CD1c-positive myeloid dendritic cell (primary cell): ENCODE measurements at regions not wholly inside any gene's neighbourhood (a gene's known extent, or its start where the extent isn't known, plus 50 kb on each side); places are given as distances from the start of the nearest gene placed in this dataset.

Experiments
- DNase-seq: peaks from one replicate; pipeline ENCODE4 v3.0.0-alpha.2; 2016; ENCODE audit errors: extremely low spot score

DNA sequence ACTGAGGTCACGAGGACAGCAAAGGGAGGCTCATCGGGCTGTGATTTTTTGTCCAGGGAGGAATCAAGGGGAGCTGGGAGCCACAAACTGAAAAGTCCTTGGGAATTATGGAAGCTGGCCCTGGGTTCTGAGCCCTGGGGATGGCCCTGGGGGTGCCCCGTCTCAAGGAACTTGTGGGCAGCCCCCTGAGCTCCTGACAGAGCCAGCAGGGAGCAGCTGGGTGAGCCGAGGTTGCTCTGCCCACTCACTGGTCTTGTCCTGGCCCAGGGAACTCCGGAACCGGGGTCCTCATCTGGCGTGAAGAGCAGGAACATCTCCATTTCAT, 61.3 kb upstream of the HDAC4 start:
- no peak for DNase-seq

DNA sequence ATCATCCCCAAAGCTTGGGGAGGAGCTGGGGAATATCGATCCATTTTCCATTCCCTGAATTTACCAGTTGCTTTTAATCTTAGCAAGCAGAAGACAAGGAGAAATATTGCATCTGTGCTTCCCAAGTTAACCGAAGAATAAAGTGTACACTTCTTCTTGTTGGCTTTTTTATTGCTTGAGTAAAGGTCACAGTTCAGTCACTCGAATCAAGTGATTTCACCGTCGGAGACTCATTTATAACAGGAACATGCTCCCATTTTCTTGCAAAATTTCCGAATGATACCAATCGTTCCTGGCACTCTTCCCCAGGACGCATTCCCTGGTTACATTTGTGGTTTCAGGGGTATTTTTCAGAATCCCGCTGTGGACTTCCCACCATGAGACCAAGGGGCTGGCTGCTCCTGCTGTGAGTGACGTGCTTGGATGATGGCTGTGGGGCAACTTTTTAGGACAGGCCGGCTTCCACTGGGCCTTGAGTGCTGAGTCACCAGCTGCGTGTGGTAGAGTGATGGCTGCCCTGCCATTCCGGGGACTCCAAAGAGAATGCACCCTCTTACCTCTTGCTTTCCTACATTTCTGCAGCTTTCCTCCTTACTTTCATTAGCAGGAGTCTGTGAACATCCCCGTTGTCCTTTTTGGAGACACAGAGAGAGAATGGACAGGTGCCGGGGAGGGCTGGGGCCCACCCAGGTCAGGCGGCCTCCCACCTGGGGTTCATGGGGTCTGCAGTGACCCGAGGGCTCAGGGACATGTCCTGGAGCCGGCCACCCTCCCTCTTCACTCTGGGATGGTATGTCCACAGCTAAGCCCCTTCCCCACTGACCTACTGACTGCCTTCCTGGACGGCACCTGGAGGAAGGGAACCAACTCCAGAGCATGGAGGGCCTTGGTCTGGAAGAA, 60.7 kb upstream of the HDAC4 start:
- no peak for DNase-seq

DNA sequence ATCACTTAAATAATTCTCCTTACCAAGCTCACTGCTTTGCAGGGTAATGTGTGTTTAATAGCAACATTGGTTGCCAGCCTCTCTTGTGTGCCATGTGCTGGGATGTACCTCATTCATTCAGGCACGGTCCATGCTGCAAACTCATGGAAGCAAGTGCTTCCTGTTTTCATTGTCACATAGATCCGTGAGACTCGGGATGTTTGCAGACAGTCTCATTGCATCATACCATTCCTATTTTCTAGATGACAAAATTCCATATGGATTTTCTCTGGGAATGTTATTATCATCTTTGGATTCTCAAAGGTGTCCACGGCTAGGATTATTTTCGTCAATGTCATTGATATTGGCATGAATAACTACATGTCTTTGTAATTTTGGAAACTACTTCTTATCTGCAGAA, 60.0 kb upstream of the HDAC4 start:
- DNase-seq, result no peak

GRCh38 chr2:239459606-239460005, 58.8 kb upstream of the HDAC4 start:
- no peak for DNase-seq

GRCh38 chr2:239459056-239459455, 58.2 kb upstream of the HDAC4 start:
- DNase-seq, result no peak

- DNase-seq, result no peak
These were observed 57.0 kb upstream of the HDAC4 start for GRCh38 chr2:239457586-239458445.

GRCh38 chr2:239456940-239457339, 56.1 kb upstream of the HDAC4 start:
- DNase-seq, result no peak

- DNase-seq, result no peak
These were observed 54.8 kb upstream of the HDAC4 start for GRCh38 chr2:239455436-239456203.

GRCh38 chr2:239454507-239454906, 53.7 kb upstream of the HDAC4 start:
- no peak for DNase-seq
